BLaER1 (cell line): ENCODE measurements at regions not wholly inside any gene's neighbourhood (a gene's known extent, or its start where the extent isn't known, plus 50 kb on each side); places are given as distances from the start of the nearest gene placed in this dataset.
"Not testable (repeated sequence)": the region's sequence is repeated elsewhere in the genome, so short reads cannot be mapped to it uniquely, and the experiment has no call there.

Experiments
- H3K27ac ChIP-seq: shearing (Covaris generic); formaldehyde crosslinking; 2 replicates; pipeline ENCODE4 v1.8.1; 2022
- H3K27me3 ChIP-seq: shearing (Covaris generic); formaldehyde crosslinking; 2 replicates; pipeline ENCODE4 v1.8.1; 2022
- H3K36me3 ChIP-seq: shearing (Covaris generic); formaldehyde crosslinking; 2 replicates; pipeline ENCODE4 v1.8.1; 2022
- H3K4me1 ChIP-seq: shearing (Covaris generic); formaldehyde crosslinking; 2 replicates; pipeline ENCODE4 v1.8.1; 2022
- H3K4me2 ChIP-seq: shearing (Covaris generic); formaldehyde crosslinking; 2 replicates; pipeline ENCODE4 v1.8.1; 2022
- H3K4me3 ChIP-seq: shearing (Covaris generic); formaldehyde crosslinking; 2 replicates; pipeline ENCODE4 v1.8.1; 2022
- H3K9ac ChIP-seq: shearing (Covaris generic); formaldehyde crosslinking; 2 replicates; pipeline ENCODE4 v1.8.1; 2022
- H3K9me3 ChIP-seq: shearing (Covaris generic); formaldehyde crosslinking; 2 replicates; pipeline ENCODE4 v1.8.1; 2022
- H4K20me1 ChIP-seq: shearing (Covaris generic); formaldehyde crosslinking; 2 replicates; pipeline ENCODE4 v1.8.1; 2022
- Cebpa-rat ChIP-seq: shearing (Covaris generic); IDR thresholded peaks from 2 replicates; pipeline ENCODE4 v1.8.1; 2022

- H3K36me3 ChIP-seq: no peaks in the 10 kb centered on the region
- no peaks in the 10 kb centered on the region for H3K27me3 ChIP-seq
- H3K9me3 ChIP-seq: no peaks in the 10 kb centered on the region
- no peak overlapping the region for H3K9ac ChIP-seq
- TF ChIP-seq Cebpa-rat: no peak
- no peaks in the 10 kb centered on the region for H4K20me1 ChIP-seq
- no peaks in the 10 kb centered on the region for H3K4me1 ChIP-seq
- H3K4me2 ChIP-seq: no peak overlapping the region
- no peak overlapping the region for H3K4me3 ChIP-seq
- H3K27ac ChIP-seq: no peak overlapping the region
Measured at GRCh38 chr4:27974339-27974738, 1113.7 kb downstream of the STIM2 start.

- H3K36me3 ChIP-seq, H3K9ac ChIP-seq, H3K4me1 ChIP-seq, H3K4me3 ChIP-seq, H3K4me2 ChIP-seq, H3K9me3 ChIP-seq, H3K27me3 ChIP-seq, H4K20me1 ChIP-seq, H3K27ac ChIP-seq: not testable (repeated sequence)
Measured at GRCh38 chr4:27974881-27975280, 1114.2 kb downstream of the STIM2 start.

- not testable (repeated sequence) for H3K36me3 ChIP-seq, H3K4me2 ChIP-seq, H3K27ac ChIP-seq, H3K4me3 ChIP-seq, H3K4me1 ChIP-seq, H3K27me3 ChIP-seq, H4K20me1 ChIP-seq, H3K9ac ChIP-seq, H3K9me3 ChIP-seq
Measured at GRCh38 chr4:27978427-27979109, 1117.9 kb downstream of the STIM2 start.

GRCh38 chr4:27985522-27985921, 1124.9 kb downstream of the STIM2 start:
- Histone ChIP-seq H3K4me1 (no peaks in the 10 kb centered on the region), H3K4me3 (no peak overlapping the region), H3K27ac (no peak overlapping the region), H3K9ac (no peak overlapping the region), H3K36me3 (no peaks in the 10 kb centered on the region), H3K4me2 (no peak overlapping the region), H3K27me3 (no peaks in the 10 kb centered on the region), H4K20me1 (no peaks in the 10 kb centered on the region), H3K9me3 (no peaks in the 10 kb centered on the region)
- TF ChIP-seq Cebpa-rat: no peak

GRCh38 chr4:27986476-27986875, 1125.8 kb downstream of the STIM2 start:
- TF ChIP-seq Cebpa-rat: no peak
- no peak overlapping the region for H3K27ac ChIP-seq
- no peaks in the 10 kb centered on the region for H3K9me3 ChIP-seq
- H3K4me2 ChIP-seq: no peak overlapping the region
- no peaks in the 10 kb centered on the region for H3K27me3 ChIP-seq
- H4K20me1 ChIP-seq: no peaks in the 10 kb centered on the region
- H3K36me3 ChIP-seq: no peaks in the 10 kb centered on the region
- H3K9ac ChIP-seq: no peak overlapping the region
- no peaks in the 10 kb centered on the region for H3K4me1 ChIP-seq
- H3K4me3 ChIP-seq: no peak overlapping the region

- no peak for TF ChIP-seq Cebpa-rat
- Histone ChIP-seq H3K9ac (no peak overlapping the region), H3K4me1 (no peaks in the 10 kb centered on the region), H3K9me3 (no peaks in the 10 kb centered on the region), H4K20me1 (no peaks in the 10 kb centered on the region), H3K4me3 (no peak overlapping the region), H3K27ac (no peak overlapping the region), H3K27me3 (no peaks in the 10 kb centered on the region), H3K36me3 (no peaks in the 10 kb centered on the region), H3K4me2 (no peak overlapping the region)
Measured at GRCh38 chr4:28001698-28002097, 1141.1 kb downstream of the STIM2 start.

- Histone ChIP-seq H4K20me1 (no peaks in the 10 kb centered on the region), H3K4me1 (no peaks in the 10 kb centered on the region), H3K36me3 (no peaks in the 10 kb centered on the region), H3K9me3 (no peaks in the 10 kb centered on the region), H3K4me3 (no peak overlapping the region), H3K4me2 (no peak overlapping the region), H3K27me3 (no peaks in the 10 kb centered on the region), H3K27ac (no peak overlapping the region), H3K9ac (no peak overlapping the region)
- no peak for TF ChIP-seq Cebpa-rat
Measured at GRCh38 chr4:28004520-28004919, 1143.9 kb downstream of the STIM2 start.

- no peaks in the 10 kb centered on the region for H4K20me1 ChIP-seq
- H3K9me3 ChIP-seq: no peaks in the 10 kb centered on the region
- H3K36me3 ChIP-seq: no peaks in the 10 kb centered on the region
- no peak overlapping the region for H3K9ac ChIP-seq
- H3K27ac ChIP-seq: no peak overlapping the region
- no peaks in the 10 kb centered on the region for H3K4me1 ChIP-seq
- no peaks in the 10 kb centered on the region for H3K27me3 ChIP-seq
- TF ChIP-seq Cebpa-rat: no peak
- no peak overlapping the region for H3K4me3 ChIP-seq
- H3K4me2 ChIP-seq: no peak overlapping the region
Measured at GRCh38 chr4:28006021-28006420, 1145.4 kb downstream of the STIM2 start.

- Histone ChIP-seq H3K36me3 (no peaks in the 10 kb centered on the region), H4K20me1 (no peaks in the 10 kb centered on the region), H3K4me3 (no peak overlapping the region), H3K4me2 (no peak overlapping the region), H3K27ac (no peak overlapping the region), H3K9ac (no peak overlapping the region), H3K4me1 (no peaks in the 10 kb centered on the region), H3K27me3 (no peaks in the 10 kb centered on the region), H3K9me3 (no peaks in the 10 kb centered on the region)
- TF ChIP-seq Cebpa-rat: no peak
Measured at GRCh38 chr4:28007693-28008092, 1147.1 kb downstream of the STIM2 start.

GRCh38 chr4:28009541-28009940, 1148.9 kb downstream of the STIM2 start:
- H3K27ac ChIP-seq: no peak overlapping the region
- no peak overlapping the region for H3K4me2 ChIP-seq
- no peaks in the 10 kb centered on the region for H3K36me3 ChIP-seq
- no peaks in the 10 kb centered on the region for H4K20me1 ChIP-seq
- no peaks in the 10 kb centered on the region for H3K27me3 ChIP-seq
- H3K4me3 ChIP-seq: no peak overlapping the region
- no peak for TF ChIP-seq Cebpa-rat
- H3K9me3 ChIP-seq: peaks cover 10% of the 10 kb centered on the region
- H3K4me1 ChIP-seq: no peaks in the 10 kb centered on the region
- H3K9ac ChIP-seq: no peak overlapping the region
